HG03442 (cell line): ENCODE measurements at regions not wholly inside any gene's neighbourhood (a gene's known extent, or its start where the extent isn't known, plus 50 kb on each side); places are given as distances from the start of the nearest gene placed in this dataset.

Experiments
- ATAC-seq: cut with Tn5 transposase; IDR thresholded peaks from one replicate; pipeline ENCODE4 v1.9.1; 2021; ENCODE audit warnings: mild to moderate bottlenecking, moderate library complexity; ENCODE audit not compliant: unreplicated experiment

GRCh38 chr12:23431006-23431405 lies 518.5 kb downstream of the SOX5 start:
- no peak for ATAC-seq

- no peak for ATAC-seq
Measured at GRCh38 chr12:23433121-23433520, 516.3 kb downstream of the SOX5 start.

- ATAC-seq, result no peak
Measured at GRCh38 chr12:23434154-23434553, 515.3 kb downstream of the SOX5 start.

- no peak for ATAC-seq
Measured at GRCh38 chr12:23446746-23447145, 502.7 kb downstream of the SOX5 start.

- ATAC-seq, result no peak
Measured at GRCh38 chr12:23450810-23451209, 498.7 kb downstream of the SOX5 start.

- ATAC-seq, result no peak
Measured at GRCh38 chr12:23455283-23455682, 494.2 kb downstream of the SOX5 start.

- ATAC-seq, result no peak
Measured at GRCh38 chr12:23458640-23459039, 490.8 kb downstream of the SOX5 start.

- no peak for ATAC-seq
Measured at GRCh38 chr12:23462546-23462945, 486.9 kb downstream of the SOX5 start.

GRCh38 chr12:23463172-23463571 lies 486.3 kb downstream of the SOX5 start:
- ATAC-seq, result no peak

- no peak for ATAC-seq
Measured at GRCh38 chr12:23464241-23464812, 485.1 kb downstream of the SOX5 start.

- no peak for ATAC-seq
Measured at GRCh38 chr12:23472329-23472971, 477.0 kb downstream of the SOX5 start.

- ATAC-seq, result no peak
Measured at GRCh38 chr12:23473071-23473470, 476.4 kb downstream of the SOX5 start.

- no peak for ATAC-seq
Measured at GRCh38 chr12:23474438-23474976, 475.0 kb downstream of the SOX5 start.
